Mucosa of gallbladder (tissue), 1 donor: ENCODE measurements at regions not wholly inside any gene's neighbourhood (a gene's known extent, or its start where the extent isn't known, plus 50 kb on each side); places are given as distances from the start of the nearest gene placed in this dataset.

ENCODE experiments used
- DNase-seq: peaks from one replicate; pipeline ENCODE4 v3.0.0-alpha.2; 2020; ENCODE audit warnings: low spot score
- donor health status: DM: no; HTN: no; CAD: no.

DNA sequence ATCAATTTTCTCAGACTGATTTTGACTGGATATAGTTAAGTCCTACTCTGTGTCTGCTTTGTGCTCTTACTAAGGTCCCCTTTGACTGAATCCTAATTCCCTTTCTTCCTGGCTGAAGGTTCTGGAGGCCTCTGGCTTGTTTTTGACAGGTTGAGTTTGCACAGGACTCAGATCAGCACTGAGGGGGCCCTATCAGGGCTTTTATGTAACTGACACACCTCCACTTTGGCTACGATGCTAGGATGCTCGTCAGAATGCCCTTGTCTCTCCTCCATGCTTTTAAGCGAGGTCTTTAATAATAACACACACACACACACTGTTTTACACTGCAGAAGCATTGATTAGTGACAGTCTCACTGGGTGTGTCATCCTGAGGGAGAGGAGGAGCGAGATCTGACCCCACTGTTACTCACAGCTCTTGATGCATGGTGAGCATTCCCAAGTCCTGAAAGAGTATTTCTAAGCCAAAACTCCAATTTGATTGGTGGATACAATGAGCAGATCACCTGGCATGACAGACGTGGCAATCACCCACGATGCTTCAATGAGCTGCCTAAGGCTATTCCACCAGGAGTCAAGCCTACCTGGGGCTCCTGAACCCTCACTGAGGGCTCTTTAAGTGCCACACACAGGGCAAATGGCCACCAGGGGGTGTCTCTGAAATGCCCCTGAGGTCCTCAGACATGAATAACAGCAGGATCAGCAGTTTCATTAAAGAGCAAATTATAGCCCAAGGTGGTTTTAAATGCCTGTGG is 130.4 kb upstream of the CPEB2 start:
- DNase-seq, result no peak

DNA sequence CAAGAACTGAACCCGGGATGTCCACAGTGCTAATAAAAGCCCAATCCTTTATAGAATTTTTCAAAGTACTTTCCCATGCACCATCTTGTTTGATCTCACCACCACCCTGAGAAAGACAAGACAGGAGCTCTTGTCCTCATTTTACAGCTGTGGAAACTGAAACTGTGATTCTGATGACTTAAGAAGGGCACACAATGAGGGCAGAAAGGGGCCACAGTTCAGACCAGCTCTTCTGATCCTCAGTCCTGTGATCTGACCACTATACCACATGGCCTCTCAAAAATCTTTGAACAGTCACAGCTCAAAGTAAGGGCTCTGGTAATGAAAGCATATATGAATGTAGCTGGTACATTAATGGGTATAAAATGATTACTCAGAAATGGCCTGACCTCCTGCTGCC is 127.3 kb upstream of the CPEB2 start:
- DNase-seq, result no peak

DNA sequence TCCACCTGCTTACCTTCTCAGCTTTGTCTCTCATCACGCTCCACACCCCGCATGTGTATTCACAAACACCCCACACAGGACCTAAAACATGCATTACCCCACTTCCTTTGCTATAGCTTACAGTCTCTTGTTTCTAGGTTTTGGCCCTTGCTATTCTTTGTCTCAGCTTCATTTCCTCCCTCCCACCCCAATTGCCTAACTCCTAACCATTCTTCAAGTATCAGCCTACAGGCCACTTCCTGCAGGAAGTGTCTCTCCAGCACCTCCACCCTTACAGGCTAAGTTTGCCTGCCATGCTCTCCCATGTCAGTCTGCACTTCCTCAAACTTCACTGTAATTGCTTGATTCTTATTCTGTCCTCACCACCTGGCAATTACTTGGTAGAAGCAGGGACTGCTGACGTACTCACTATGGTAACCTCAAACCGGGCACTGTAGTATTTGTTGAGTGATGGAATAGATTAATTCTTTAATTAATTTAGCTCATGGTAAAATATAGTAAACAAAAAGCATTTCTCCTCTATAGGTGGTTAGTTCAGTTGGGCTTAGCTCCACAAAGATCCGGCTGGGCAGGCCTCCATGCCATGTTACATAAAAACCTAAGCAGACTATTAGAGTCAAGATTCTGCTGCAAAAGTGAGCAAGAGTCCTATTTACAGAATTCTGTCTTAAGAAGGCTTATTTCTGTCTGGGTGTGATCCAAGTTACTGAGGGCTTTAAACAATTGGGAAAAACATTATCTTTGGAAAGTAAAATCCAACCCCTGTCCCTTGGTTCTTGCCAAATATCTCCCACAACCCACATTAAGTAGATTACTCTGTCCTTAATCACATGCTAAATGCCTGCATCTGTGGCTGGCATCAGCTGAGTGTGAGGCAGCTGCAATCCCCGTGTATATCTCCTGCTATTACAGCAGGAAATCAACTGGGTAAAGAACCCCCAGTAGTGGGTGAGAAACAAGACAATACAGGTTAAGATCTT is 124.7 kb upstream of the CPEB2 start:
- DNase-seq, result no peak

DNA sequence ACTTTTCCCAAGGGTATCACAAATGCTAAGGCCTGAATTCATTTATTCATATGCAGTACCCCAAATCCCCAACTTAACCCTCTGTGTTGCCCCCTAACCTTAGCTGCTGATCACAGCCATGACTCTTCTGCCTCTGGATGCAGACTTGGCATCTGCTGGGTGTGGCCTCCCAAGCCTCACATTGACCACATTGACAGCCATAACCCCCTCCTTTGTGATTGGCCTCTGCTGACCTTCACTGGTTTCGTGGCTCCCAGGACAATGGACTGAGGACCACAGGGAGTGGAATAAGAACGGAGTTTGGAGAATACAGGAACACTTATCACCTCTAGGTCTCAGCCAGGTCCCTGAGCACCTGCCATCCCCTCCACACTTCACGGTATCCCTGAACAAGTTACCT is 123.6 kb upstream of the CPEB2 start:
- DNase-seq, result no peak

DNA sequence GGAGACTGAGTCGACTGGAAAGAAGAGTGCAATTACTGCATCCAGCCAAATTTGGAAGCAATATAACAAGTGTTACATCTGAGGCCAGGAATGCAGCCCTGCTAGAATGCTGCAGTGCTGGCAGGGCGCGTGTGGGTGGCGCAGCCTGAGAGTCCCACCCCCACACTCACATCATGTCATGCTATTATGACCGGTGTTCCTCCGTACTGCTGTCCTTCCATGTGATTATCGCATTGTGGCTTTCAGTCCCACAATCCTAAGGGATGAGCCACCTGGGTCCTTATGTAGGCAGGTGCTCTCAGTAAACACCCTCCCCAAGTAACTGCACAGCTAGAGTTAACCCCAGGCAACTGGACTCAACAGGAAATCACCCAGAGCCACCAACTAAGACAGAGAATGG is 122.6 kb upstream of the CPEB2 start:
- DNase-seq, result no peak

DNA sequence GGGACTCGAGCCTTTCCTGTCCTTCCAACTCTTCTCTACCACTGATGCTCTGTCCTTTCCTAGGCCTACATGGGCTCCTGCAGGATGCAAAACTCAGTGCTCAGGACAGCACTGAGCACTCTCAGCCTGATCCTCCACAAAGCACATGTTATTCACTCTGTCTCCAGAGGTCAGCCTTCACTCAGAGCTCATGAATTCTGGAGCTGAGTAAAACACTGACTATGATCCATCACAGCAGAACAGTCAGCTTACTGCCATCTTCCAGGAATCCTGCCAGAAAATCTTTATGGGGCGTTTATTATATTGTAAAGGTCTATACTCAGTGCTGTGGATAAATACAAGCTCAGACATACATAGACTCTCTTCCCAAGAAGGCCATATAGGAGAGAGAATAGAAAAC is 121.5 kb upstream of the CPEB2 start:
- no peak for DNase-seq

DNA sequence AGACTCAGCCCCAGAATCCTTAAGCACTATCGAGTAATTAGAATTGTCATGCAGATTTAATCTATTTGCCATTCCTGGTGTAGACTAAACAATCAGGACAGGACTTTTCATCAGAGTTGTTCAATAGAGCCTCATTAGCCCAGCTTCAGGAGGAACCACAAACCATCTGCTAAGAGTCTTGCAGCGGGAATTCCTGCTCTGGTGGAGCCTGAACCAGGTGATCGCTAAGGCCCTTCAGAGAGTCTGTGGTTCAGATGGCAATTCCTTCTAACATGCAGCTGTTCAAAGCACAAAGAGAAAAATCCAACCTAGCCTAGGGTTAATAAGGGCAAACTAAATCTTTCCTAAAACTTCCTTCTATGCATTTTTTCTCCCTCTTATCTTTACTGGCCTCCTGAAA is 119.1 kb upstream of the CPEB2 start:
- no peak for DNase-seq

DNA sequence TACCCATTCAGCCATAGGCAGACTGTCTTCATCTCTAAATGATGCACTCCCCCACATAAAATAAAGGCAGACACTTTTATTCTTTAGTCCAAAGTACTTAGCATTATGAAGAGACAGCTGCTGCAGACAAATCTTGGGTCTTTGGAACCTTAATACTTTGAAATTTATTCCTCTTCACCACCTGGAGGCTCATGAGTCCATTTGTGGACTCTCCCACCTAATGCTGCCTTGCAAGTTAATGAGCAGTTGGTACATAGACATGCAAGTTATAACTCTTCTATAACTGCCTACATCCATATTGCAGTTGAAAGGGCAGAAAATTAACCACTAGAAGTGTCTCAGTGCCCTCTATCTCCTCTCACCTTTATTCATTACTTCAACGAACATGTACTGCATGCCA is 118.6 kb upstream of the CPEB2 start:
- DNase-seq, result no peak

DNA sequence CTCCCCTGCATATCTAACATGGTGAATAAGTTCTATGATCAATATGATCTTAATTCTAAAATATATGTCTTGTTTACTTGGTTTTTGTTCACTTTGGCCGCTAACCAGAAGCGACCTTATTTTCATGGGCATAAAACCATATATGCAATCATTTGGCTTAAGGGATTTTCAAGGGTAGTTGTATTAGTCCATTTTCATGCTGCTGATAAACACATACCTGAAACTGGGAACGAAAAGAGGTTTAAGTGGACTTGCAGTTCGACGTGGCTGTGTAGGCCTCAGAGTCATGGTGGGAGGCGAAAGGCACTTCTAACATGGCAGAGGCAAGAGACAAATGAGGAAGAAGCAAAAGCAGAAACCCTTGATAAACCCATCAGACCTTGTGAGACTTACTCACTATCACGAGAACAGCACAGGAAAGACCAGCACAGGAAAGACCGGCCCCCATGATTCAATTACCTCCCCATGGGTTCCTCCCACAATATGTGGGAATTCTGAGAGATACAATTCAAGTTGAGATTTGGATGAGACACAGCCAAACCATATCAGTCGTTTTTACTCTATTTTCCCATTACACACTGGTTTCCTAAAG is 114.3 kb upstream of the CPEB2 start:
- no peak for DNase-seq

DNA sequence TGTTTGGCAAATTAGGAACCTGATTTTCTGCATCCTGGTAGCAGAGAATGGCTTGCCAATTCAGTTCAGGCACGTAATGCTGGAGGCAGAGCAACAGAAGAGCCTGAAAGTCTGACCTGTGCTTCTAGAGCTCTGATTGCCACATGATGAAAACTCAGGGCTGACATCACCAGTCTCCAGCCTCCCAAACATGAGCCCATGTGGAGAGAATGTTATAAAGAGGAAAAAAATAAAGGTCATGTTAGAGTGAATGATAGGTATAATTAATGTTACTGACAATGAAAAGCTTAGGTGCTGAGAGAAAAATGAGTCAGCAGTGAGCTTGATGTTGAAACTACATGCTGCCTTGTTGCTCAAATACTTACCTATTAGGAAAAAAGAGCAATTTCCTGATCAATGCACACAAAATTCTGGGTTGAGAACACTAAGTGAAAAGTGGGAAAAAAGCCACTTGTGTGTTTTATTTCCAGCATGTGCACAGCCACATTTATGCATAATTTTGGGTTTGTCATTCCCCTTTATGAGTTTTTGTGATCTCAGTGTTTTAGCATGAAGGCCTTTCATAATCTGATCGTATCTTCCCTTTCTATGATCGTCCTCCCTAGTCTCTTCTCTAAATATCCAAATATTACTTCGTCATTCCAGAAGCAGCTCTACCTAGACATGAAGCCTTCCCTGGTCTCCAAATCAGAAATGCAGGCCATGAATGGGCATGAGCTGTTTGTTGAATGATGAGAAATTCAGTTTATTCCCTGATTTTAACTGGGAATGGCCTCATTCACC is 113.3 kb upstream of the CPEB2 start:
- DNase-seq, result no peak

DNA sequence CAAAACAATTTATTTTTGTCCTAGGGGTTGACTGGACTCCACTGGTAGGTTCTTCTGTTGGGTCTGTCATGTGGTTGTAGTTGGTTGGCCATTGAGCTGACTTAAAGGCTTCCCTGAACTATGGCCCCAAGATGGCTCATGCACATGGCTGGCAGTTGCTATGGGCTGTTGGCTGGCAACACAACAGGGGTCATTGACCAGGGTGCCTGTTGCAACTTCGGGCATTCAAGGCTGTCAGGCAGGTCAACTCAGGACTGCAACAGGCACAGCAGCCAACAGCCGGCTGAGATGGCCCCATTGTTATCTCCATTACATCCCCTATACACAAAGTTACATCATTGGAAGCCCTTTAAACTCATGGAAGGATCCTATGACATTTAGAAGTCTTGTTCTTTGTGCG is 109.7 kb upstream of the CPEB2 start:
- no peak for DNase-seq

DNA sequence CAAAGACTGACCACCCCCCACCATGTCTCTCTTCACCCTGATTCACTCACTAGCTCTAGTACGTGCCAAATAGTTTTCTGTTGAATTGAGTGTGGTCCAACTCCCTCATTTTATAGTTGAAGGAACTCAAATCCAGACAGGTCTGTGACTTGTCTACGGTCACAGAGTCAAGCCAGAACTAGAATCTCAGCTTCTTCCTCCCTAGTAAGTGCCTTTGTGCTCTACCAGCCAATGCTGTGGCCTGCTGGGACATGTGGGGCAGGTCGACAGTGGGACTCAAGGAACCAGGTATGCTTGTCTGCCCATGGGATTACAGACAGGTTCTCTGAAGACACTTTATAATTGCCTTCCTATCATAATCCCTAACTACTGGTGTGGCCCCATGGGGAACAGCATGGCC is 108.6 kb upstream of the CPEB2 start:
- no peak for DNase-seq

DNA sequence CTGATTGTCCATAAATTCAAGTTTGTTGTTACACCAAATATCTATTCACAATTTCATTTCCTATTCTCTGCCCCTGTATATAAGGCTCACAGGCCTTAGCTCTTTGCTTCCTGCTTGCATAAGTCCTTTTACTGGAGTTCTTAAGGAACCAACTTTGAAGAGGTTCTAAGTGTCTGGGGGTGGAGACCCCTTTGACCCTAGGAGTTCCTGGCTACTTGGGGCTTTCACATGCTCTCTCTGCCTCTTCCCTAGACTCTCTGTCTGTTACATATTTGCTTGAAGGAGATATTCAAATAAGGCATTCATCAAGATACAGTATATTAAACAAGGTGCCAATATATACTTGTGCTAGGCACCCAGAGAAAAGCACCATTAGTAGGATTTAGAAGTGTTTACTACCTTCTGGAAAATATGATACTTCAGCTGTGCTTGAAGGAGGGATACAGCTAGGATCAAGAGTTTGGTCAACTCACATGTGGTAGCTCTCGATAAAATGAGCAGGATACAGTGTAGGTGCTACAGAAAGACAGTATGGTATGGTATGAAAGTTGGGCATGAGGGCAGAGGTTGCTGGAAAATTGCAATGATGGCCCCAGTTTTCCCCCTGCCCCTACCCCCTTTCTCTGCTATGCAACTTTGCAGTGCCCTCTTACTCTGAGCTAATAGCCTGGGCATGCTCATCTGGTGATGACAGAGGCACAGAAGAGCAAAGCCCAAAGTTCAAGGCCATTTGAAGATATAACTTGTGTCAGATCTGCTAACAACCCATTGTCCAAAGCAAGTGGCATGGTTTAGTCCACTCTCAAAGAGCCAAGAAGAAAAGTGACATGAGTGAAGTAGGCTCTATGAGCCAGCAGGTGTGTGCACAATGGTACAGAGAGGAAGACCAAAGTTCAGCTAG is 107.6 kb upstream of the CPEB2 start:
- DNase-seq, result no peak

DNA sequence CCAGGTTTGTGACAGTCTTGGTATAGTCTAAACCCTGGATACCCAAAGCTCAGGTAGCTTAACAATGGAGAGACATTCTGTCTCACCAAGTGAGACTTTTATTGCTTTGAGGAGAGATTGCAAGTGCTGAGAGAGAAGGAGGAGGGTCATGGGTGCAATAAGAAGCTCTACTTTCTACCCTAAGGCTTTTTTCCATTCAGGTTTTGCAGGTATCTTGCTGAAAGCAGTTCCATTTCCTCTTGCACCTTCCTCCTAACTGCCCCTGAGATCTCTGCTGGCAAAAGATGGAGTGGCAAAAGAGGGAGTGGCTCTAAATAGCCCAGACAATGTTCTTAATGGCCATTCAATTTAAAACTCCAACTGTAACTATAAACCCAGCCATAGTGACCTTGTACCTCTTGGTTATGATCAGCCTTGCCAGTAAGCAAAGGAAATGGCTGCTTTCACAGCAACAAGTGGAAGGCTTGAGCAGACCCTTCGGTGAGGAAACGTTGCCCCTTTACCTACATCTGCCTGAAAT is 105.6 kb upstream of the CPEB2 start:
- no peak for DNase-seq

DNA sequence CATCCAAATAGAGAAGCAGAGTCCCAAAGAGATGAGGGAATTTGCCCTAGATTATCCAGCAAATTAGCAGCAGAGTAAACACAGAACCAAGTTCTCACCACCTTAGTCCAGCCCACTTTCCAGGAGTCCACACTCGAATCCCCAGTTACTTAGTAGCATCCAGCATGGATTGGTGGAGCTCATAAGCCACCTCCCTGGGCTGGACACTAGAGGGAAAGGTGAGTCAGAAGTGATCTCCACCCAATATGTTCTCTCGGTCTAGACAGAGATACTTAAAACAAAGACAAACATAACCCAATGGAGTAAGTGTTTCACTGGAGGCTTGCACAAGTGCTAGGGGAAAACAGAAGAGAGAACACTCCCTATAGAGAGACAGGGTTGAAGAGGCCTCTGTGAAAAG is 105.1 kb upstream of the CPEB2 start:
- no peak for DNase-seq

DNA sequence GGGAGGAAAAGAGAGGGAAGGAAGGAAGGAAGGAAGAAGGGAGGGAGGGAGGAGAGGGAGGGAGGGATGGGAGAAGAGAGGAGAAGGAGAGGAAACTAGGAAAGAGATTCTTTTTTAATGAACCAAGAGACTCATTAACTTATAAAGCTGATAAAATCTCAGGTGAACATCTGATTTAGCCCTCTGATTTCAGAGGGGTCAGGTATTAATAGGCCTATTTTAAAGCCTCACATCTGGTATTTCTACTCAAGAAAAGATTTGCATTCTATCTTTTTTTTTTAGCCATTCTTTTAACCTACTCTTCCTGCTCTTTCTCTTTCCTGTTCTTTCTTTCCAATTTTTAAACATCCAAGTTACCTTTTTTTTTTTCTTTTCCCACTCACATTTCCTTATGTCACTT is 103.3 kb upstream of the CPEB2 start:
- DNase-seq, result no peak

DNA sequence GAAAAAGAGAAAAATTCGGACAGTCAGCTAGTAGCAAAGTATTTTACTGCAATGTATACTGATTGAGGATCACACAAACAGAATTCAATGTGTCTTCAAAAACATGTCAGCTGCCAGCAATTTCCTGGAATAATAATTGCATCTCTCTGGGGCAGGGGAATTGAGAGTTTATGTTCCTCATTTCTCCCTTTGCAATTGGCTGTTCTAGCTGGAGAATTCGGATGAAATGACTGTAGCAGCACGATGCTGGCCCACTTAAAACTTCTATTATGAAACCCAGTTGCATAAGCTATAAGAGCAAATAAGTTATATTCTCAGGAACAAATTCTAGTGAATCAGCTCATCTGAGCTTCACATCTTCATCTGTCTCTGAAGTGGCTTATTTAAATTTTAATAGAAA is 99.9 kb upstream of the CPEB2 start:
- DNase-seq, result no peak

DNA sequence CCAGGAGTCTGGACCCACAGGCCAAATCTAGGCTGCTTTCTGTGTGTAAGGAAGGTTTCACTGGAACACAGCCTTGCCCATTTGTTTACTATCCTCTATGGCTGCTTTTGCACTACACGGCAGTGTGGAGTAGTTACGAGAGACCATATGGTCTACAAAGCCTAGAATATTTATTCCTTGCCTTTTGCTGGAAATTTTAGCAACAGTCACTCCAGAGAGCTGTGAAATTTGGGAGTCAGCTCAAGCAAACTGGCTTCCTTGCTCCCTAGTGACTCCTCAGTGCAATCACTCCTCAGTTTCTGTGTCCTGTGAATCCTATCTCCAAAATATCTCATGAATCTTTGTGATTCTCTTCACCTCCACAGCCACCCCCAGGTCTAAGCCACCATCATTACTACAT is 99.0 kb upstream of the CPEB2 start:
- no peak for DNase-seq

DNA sequence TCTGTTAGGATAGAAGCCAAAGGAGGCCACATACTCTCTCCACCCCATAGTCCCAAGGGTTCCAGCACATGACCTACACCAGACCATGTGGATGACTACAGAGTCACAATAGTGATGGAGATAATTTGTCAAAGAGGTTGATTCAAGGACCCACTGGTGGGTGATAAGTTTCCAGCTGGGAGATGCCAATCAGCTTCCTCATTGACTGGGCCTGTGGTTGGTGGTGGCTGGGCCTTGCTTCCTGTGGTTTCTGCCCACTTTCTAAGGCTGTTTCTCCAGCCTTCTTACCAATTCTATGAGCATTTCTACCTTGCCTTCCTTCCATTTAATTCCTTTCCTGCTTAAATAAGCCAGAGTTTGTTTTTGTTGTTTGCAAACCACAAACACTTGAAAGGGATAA is 95.5 kb upstream of the CPEB2 start:
- DNase-seq, result no peak

DNA sequence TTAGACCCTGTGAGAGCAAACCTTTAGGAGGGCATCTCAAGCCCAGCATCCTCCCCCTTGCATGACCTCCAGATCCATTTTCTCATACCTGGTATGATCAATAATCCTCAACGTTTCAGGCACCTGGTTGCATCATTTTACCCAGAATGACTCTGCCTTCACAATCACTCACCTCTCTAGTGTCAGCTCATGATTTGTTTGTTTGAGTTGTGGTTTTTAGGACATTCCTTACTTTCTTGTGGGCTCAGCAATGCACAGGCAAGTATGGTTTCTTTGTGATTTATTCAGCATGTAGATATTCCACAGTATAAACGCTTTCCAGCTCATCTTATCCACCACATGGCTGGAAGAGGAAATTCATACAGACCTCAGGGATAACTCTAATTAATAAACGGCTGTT is 93.6 kb upstream of the CPEB2 start:
- DNase-seq, result no peak

DNA sequence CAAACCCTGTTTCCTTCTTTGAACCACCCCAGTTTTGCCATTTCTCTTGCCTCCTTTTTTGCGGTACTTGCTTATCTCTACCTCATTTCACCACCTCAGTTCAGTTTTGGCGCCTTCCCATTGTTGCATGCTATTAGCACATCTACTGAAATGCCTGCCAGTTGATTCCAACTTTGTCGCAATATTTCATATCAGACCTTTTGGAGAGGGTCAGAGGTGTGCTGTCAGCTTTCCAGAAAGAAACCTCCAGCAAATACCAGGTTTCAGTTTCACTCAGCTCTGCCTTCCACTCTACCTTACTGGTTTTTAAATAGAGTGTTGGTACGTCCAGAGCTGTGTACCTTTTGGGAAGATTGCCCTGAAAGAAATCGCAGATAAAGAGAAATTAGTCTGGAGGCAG is 91.9 kb upstream of the CPEB2 start:
- no peak for DNase-seq
